ENCODE measurements at regions not wholly inside any gene's neighbourhood (a gene's known extent, or its start where the extent isn't known, plus 50 kb on each side); places are given as distances from the start of the nearest gene placed in this dataset.

- TF ChIP-seq POLR2A (IDR thresholded peaks at IDR 0.05; ENCODE audit: low read depth, low read length) (no peak), ATF2 (IDR thresholded peaks at IDR 0.05; ENCODE audit: low read length) (no peak), MYC (IDR thresholded peaks at IDR 0.05; ENCODE audit: insufficient read depth, insufficient read length, insufficient replicate concordance, low read length, severe bottlenecking) (no peak), CTCF (IDR thresholded peaks at IDR 0.05 in 2 of 3, conservative IDR thresholded peaks at IDR 0.05 in 1 of 3; ENCODE audit: control insufficient read depth in 2 of 3, extremely low read depth in 1 of 3, insufficient read depth in 1 of 3, low read depth in 3 of 3, low read length in 3 of 3) (no peak), ZBTB40 (IDR thresholded peaks at IDR 0.05; ENCODE audit: borderline replicate concordance) (no peak), SPI1 (IDR thresholded peaks at IDR 0.05; ENCODE audit: borderline replicate concordance, insufficient read depth, low read depth, low read length) (no peak), ELK1 (IDR thresholded peaks at IDR 0.05; ENCODE audit: low read depth, low read length) (no peak), E2F8 (IDR thresholded peaks at IDR 0.05; ENCODE audit: low read depth, partially characterized antibody) (no peak)
Measured at GRCh38 chr2:120402067-120402433, 56.1 kb downstream of the INHBB start.

Measured in GM12878 (cell line).